GM12878 (cell line): ENCODE measurements at regions not wholly inside any gene's neighbourhood (a gene's known extent, or its start where the extent isn't known, plus 50 kb on each side); places are given as distances from the start of the nearest gene placed in this dataset.

ENCODE experiments used
- ATAC-seq: fragments of 200-7000 bp; cut with Tn5 transposase; 3 replicates; pipeline ENCODE4 v1.9.1; 2020; ENCODE audit warnings: mild to moderate bottlenecking, moderate library complexity
- BruUV-seq: library from RNA; stranded (reverse); fragments of 400-500 nt; replicated peaks from 2 replicates; lab custom pipeline; 2021; lab: Mats Ljungman, UMichigan
- CTCF ChIA-PET: fragments of 300-600 bp; sonication (Branson Sonifier 250); formaldehyde crosslinking; extraction: SDS; loops from one replicate; lab custom pipeline; 2021; ENCODE audit warnings: inconsistent platforms; lab: Yijun Ruan, JAX
- POLR2A ChIA-PET: fragments of 350-600 bp; formaldehyde crosslinking; extraction: SDS; loops from one replicate; lab custom pipeline; 2021; ENCODE audit warnings: inconsistent platforms; lab: Charles Lee
- RAD21 ChIA-PET: fragments of 300-600 bp; sonication (Branson Sonifier 250); formaldehyde crosslinking; loops from one replicate; lab custom pipeline; 2023; ENCODE audit warnings: antibody characterized with exemption; ENCODE audit not compliant: unreplicated experiment; lab: Charles Lee
- SMC1A ChIA-PET: fragments of 300-600 bp; sonication (Branson Sonifier 250); formaldehyde crosslinking; loops from one replicate; lab custom pipeline; 2023; ENCODE audit not compliant: unreplicated experiment, uncharacterized antibody; lab: Charles Lee
- DNase-seq: peaks from one replicate; pipeline ENCODE4 v3.0.0-alpha.2; 2011; ENCODE audit warnings: low read depth, low spot score
- FAIRE-seq: peaks from 3 replicates; lab custom pipeline; 2011; peaks lifted over from hg19 to GRCh38; lab: Jason Lieb, UNC
- H2AFZ ChIP-seq: 2 replicates; pipeline ENCODE4 v1.6.0; 2011; ENCODE audit warnings: low read depth, low read length, control low read depth; ENCODE audit not compliant: control insufficient read depth
- H3K27ac ChIP-seq: 2 replicates; pipeline ENCODE4 v1.5.1; 2011; ENCODE audit warnings: control low read depth; ENCODE audit not compliant: control insufficient read depth, insufficient read depth
- H3K27me3 ChIP-seq, 2 experiments: replicated peaks in 1 of 2; 2 replicates each; pipeline versions ENCODE4 v1.6.0 to v1.6.1; 2011; ENCODE audit warnings: low read length in 1 of 2; ENCODE audit not compliant: control insufficient read depth in 2 of 2, insufficient read depth in 2 of 2
- H3K36me3 ChIP-seq, 2 experiments: 2 replicates each; pipeline ENCODE4 v1.5.1; 2011; ENCODE audit warnings: low read length in 1 of 2; ENCODE audit not compliant: control insufficient read depth in 2 of 2, insufficient read depth in 2 of 2
- H3K4me1 ChIP-seq: 2 replicates; pipeline ENCODE4 v1.6.1; 2011; ENCODE audit warnings: mild to moderate bottlenecking, low read length, moderate library complexity, mixed read lengths; ENCODE audit not compliant: control insufficient read depth, insufficient read depth
- H3K4me2 ChIP-seq: 2 replicates; pipeline ENCODE4 v1.6.0; 2011; ENCODE audit warnings: control low read depth; ENCODE audit not compliant: control insufficient read depth, insufficient read depth
- H3K4me3 ChIP-seq: fragments of 200-600 bp; sonication (generic); 2 replicates; pipeline ENCODE4 v1.5.1; 2016
- H3K79me2 ChIP-seq: 2 replicates; pipeline ENCODE4 v1.6.0; 2011; ENCODE audit warnings: low read length; ENCODE audit not compliant: control insufficient read depth, insufficient read depth
- H3K9ac ChIP-seq: 2 replicates; pipeline ENCODE4 v1.8.0; 2011; ENCODE audit warnings: low read length, control low read depth, mixed read lengths; ENCODE audit not compliant: control insufficient read depth, insufficient read depth
- H3K9me3 ChIP-seq: replicated peaks from 3 replicates; pipeline ENCODE4 v1.5.1; 2011; ENCODE audit warnings: mild to moderate bottlenecking, low read length; ENCODE audit not compliant: control insufficient read depth, insufficient read depth
- H4K20me1 ChIP-seq: 2 replicates; pipeline ENCODE4 v1.6.0; 2011; ENCODE audit not compliant: control insufficient read depth, insufficient read depth
- CBFB ChIP-seq: IDR thresholded peaks from 2 replicates; pipeline ENCODE4 v1.6.1; 2016; ENCODE audit warnings: antibody characterized with exemption, low read depth
- CHD1 ChIP-seq: IDR thresholded peaks from 2 replicates; pipeline ENCODE4 v1.6.1; 2012; ENCODE audit warnings: low read depth, low read length, improper control_type of control experiment
- ELK1 ChIP-seq: IDR thresholded peaks from 2 replicates; pipeline ENCODE4 v1.6.1; 2012; ENCODE audit warnings: low read depth, low read length, improper control_type of control experiment
- FOXK2 ChIP-seq: fragments of 450-650 bp; IDR thresholded peaks from 2 replicates; pipeline ENCODE4 v1.6.1; 2017; ENCODE audit warnings: mild to moderate bottlenecking, moderate library complexity
- JUNB ChIP-seq: IDR thresholded peaks from 2 replicates; pipeline ENCODE4 v1.6.1; 2016; ENCODE audit warnings: antibody characterized with exemption, mild to moderate bottlenecking
- MTA3 ChIP-seq: IDR thresholded peaks from 2 replicates; pipeline ENCODE4 v1.6.1; 2012; ENCODE audit warnings: low read length, inconsistent platforms, borderline replicate concordance
- MYB ChIP-seq: fragments of 150-350 bp; IDR thresholded peaks from 2 replicates; pipeline ENCODE4 v1.6.1; 2014; ENCODE audit warnings: mild to moderate bottlenecking, low read depth, low read length, borderline replicate concordance
- NR2F1 ChIP-seq: fragments of 450-650 bp; conservative IDR thresholded peaks from 2 replicates; pipeline ENCODE4 v1.6.1; 2017; ENCODE audit warnings: mild to moderate bottlenecking
- RAD51 ChIP-seq: fragments of 450-650 bp; IDR thresholded peaks from 2 replicates; pipeline ENCODE4 v1.6.1; 2016; ENCODE audit warnings: moderate library complexity, mild to moderate bottlenecking, inconsistent platforms
- SMC3 ChIP-seq: IDR thresholded peaks from 2 replicates; pipeline ENCODE4 v1.6.1; 2011; ENCODE audit warnings: low read length, improper control_type of control experiment, borderline replicate concordance
- SPI1 ChIP-seq: IDR thresholded peaks from 2 replicates; pipeline ENCODE4 v1.6.1; 2011; ENCODE audit warnings: low read depth, mild to moderate bottlenecking, low read length, moderate library complexity, borderline replicate concordance; ENCODE audit not compliant: insufficient read depth
- YBX1 ChIP-seq: fragments of 450-650 bp; IDR thresholded peaks from 2 replicates; pipeline ENCODE4 v1.6.1; 2016; ENCODE audit warnings: antibody characterized with exemption
- YY1 ChIP-seq: IDR thresholded peaks from 2 replicates; pipeline ENCODE4 v1.6.1; 2011; ENCODE audit warnings: low read depth, mild to moderate bottlenecking, low read length
- ZNF217 ChIP-seq: fragments of 450-650 bp; IDR thresholded peaks from 2 replicates; pipeline ENCODE4 v1.6.1; 2017; ENCODE audit warnings: antibody characterized with exemption, mild to moderate bottlenecking
- ZNF384 ChIP-seq: IDR thresholded peaks from 2 replicates; pipeline ENCODE4 v1.6.1; 2012; ENCODE audit warnings: low read depth, mild to moderate bottlenecking, low read length, improper control_type of control experiment, borderline replicate concordance
- WGBS: methylation state at CpG from one replicate; pipeline ENCODE4 v1.1.6; 2016; ENCODE audit warnings: low lambda C conversion rate; ENCODE audit not compliant: insufficient replicate concordance, insufficient coverage; ENCODE audit errors: missing lambda C conversion rate; 5-methylcytosine and 5-hydroxymethylcytosine counted together
- in situ Hi-C: fragments of 300-500 bp; cut with MboI; formaldehyde crosslinking; loops from 9 replicates; pipeline ENCODE4 v1.14.3; 2018; ENCODE audit warnings: mixed read lengths
- intact Hi-C: fragments of 100-400 bp; cut with micrococcal nuclease; formaldehyde crosslinking; loops from one replicate; pipeline ENCODE4 v1.14.2; 2022; ENCODE audit not compliant: unreplicated experiment
- TF ChIP-seq, protein P1 (sequence below), 3 experiments: IDR thresholded peaks in 2 of 3; conservative IDR thresholded peaks in 1 of 3; 2 replicates each; pipeline ENCODE4 v1.5.1; 2011; ENCODE audit warnings: low read depth in 3 of 3, low read length in 3 of 3, mild to moderate bottlenecking in 3 of 3, control low read depth in 2 of 3, moderate library complexity in 2 of 3, inconsistent platforms in 1 of 3, mixed read lengths in 1 of 3; ENCODE audit not compliant: control insufficient read depth in 2 of 3, insufficient read depth in 1 of 3; ENCODE audit errors: extremely low read depth in 1 of 3
- TF ChIP-seq, protein P2 (sequence below): fragments of 450-650 bp; IDR thresholded peaks from 2 replicates; pipeline ENCODE4 v1.6.1; 2018; ENCODE audit warnings: mild to moderate bottlenecking, low read depth, moderate library complexity; ENCODE audit not compliant: partially characterized antibody

- no peak for TF ChIP-seq MYB
Measured at GRCh38 chr5:58080573-58080972, 379.3 kb downstream of the PLK2 start (continued).

DNA sequence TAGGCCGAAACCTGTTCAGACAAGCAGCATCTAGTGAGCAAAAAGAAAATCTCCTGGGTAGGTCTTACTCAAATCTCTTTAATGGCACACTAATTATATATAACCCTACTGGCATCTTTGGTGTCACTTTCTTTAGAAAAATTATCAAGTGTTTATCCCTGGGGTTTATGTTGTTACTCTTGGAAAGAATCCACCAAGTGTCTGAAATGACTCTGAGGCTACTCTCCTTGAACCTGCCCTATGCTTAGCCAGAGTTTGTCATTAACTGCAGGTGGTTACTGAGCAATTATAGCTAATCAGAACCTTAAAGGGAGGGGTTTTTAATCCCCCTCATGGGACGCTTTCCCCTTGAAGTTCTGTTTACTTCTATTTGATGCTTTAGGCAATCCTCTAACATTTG is 381.9 kb downstream of the PLK2 start:
- no peak for TF ChIP-seq SPI1
- no peak for TF ChIP-seq SMC3
- TF ChIP-seq CBFB: no peak
- TF ChIP-seq FOXK2: no peak
- TF ChIP-seq ELK1: no peak
- no peak for TF ChIP-seq YY1
- TF ChIP-seq RAD51: no peak
- TF ChIP-seq, protein P1, sequence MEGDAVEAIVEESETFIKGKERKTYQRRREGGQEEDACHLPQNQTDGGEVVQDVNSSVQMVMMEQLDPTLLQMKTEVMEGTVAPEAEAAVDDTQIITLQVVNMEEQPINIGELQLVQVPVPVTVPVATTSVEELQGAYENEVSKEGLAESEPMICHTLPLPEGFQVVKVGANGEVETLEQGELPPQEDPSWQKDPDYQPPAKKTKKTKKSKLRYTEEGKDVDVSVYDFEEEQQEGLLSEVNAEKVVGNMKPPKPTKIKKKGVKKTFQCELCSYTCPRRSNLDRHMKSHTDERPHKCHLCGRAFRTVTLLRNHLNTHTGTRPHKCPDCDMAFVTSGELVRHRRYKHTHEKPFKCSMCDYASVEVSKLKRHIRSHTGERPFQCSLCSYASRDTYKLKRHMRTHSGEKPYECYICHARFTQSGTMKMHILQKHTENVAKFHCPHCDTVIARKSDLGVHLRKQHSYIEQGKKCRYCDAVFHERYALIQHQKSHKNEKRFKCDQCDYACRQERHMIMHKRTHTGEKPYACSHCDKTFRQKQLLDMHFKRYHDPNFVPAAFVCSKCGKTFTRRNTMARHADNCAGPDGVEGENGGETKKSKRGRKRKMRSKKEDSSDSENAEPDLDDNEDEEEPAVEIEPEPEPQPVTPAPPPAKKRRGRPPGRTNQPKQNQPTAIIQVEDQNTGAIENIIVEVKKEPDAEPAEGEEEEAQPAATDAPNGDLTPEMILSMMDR (IDR thresholded peaks at IDR 0.05 in 2 of 3, conservative IDR thresholded peaks at IDR 0.05 in 1 of 3; ENCODE audit: control insufficient read depth in 2 of 3, extremely low read depth in 1 of 3, insufficient read depth in 1 of 3, low read depth in 3 of 3, low read length in 3 of 3): no peak
- no peak for TF ChIP-seq ZNF384
- TF ChIP-seq JUNB: no peak
- no peak for TF ChIP-seq MTA3
- no peak for TF ChIP-seq CHD1
- no peak for TF ChIP-seq YBX1
- no peak for TF ChIP-seq NR2F1
- TF ChIP-seq, protein P2, sequence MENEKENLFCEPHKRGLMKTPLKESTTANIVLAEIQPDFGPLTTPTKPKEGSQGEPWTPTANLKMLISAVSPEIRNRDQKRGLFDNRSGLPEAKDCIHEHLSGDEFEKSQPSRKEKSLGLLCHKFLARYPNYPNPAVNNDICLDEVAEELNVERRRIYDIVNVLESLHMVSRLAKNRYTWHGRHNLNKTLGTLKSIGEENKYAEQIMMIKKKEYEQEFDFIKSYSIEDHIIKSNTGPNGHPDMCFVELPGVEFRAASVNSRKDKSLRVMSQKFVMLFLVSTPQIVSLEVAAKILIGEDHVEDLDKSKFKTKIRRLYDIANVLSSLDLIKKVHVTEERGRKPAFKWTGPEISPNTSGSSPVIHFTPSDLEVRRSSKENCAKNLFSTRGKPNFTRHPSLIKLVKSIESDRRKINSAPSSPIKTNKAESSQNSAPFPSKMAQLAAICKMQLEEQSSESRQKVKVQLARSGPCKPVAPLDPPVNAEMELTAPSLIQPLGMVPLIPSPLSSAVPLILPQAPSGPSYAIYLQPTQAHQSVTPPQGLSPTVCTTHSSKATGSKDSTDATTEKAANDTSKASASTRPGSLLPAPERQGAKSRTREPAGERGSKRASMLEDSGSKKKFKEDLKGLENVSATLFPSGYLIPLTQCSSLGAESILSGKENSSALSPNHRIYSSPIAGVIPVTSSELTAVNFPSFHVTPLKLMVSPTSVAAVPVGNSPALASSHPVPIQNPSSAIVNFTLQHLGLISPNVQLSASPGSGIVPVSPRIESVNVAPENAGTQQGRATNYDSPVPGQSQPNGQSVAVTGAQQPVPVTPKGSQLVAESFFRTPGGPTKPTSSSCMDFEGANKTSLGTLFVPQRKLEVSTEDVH: no peak
- no peak for TF ChIP-seq ZNF217
- TF ChIP-seq, all 136 proteins: peak for 0
- H3K27ac ChIP-seq: no peak overlapping the region
- no peaks in the 10 kb centered on the region for H4K20me1 ChIP-seq
- CTCF ChIA-PET: no interaction called here
- 14% methylated on average over 2 of the region's 2 CpGs for WGBS
- H3K36me3 ChIP-seq: no peaks in the 10 kb centered on the region
- RAD21 ChIA-PET: no interaction called here
- H3K4me1 ChIP-seq: no peaks in the 10 kb centered on the region
- H3K79me2 ChIP-seq: no peaks in the 10 kb centered on the region
- POLR2A ChIA-PET: no interaction called here
- H3K9ac ChIP-seq: no peak overlapping the region
- BruUV-seq: no TSS peak
- no peaks in the 10 kb centered on the region for H3K9me3 ChIP-seq
- no peak for ATAC-seq
- in situ Hi-C loops: no loop called here
- intact Hi-C loops: no loop called here
- H3K27me3 ChIP-seq: no peaks in the 10 kb centered on the region
- DNase-seq: no peak
- no peak for FAIRE-seq
- no peak overlapping the region for H2AFZ ChIP-seq
- no peak overlapping the region for H3K4me3 ChIP-seq
- SMC1A ChIA-PET: no interaction called here
- H3K4me2 ChIP-seq: no peak overlapping the region
